CD4-positive, alpha-beta T cell (primary cell): ENCODE measurements at regions not wholly inside any gene's neighbourhood (a gene's known extent, or its start where the extent isn't known, plus 50 kb on each side); places are given as distances from the start of the nearest gene placed in this dataset.

ENCODE experiments used
- ATAC-seq: fragments of 200-7000 bp; cut with Tn5 transposase; one replicate; pipeline ENCODE4 v1.10.0; 2022; ENCODE audit warnings: mild to moderate bottlenecking; ENCODE audit not compliant: poor library complexity
- CTCF ChIA-PET: fragments of 350-600 bp; sonication (Branson Sonifier 250); formaldehyde crosslinking; loops from one replicate; lab custom pipeline; 2021; ENCODE audit warnings: antibody characterized with exemption, inconsistent platforms; lab: Charles Lee
- POLR2A ChIA-PET: fragments of 350-600 bp; sonication (Branson Sonifier 250); formaldehyde crosslinking; loops from one replicate; lab custom pipeline; 2021; ENCODE audit warnings: antibody characterized with exemption, inconsistent platforms; lab: Charles Lee
- DNase-seq, 14 experiments: peaks; one replicate each; pipeline ENCODE4 v3.0.0-alpha.2; 2013 to 2020; ENCODE audit warnings: mixed read lengths in 2 of 14
- H3K27ac ChIP-seq, 2 donors: one replicate each; pipeline versions ENCODE4 v1.5.1 to v1.7.0; 2013; ENCODE audit warnings: low read length in 2 of 2, low read depth in 1 of 2, mild to moderate bottlenecking in 1 of 2
- H3K27me3 ChIP-seq, 2 experiments: 1 replicate in 1 of 2; 2 replicates in 1 of 2; pipeline versions ENCODE4 v1.6.1 to v1.7.0; 2013; ENCODE audit warnings: low read length in 2 of 2, control low read depth in 1 of 2, mild to moderate bottlenecking in 1 of 2, moderate library complexity in 1 of 2; ENCODE audit not compliant: insufficient read depth in 2 of 2, control insufficient read depth in 1 of 2
- H3K36me3 ChIP-seq: one replicate; pipeline ENCODE4 v1.6.1; 2013; ENCODE audit warnings: low read length, control low read depth; ENCODE audit not compliant: insufficient read depth
- H3K4me1 ChIP-seq: one replicate; pipeline ENCODE4 v1.6.1; 2013; ENCODE audit warnings: low read length, control low read depth; ENCODE audit not compliant: insufficient read depth
- H3K4me3 ChIP-seq: one replicate; pipeline ENCODE4 v1.5.1; 2013; ENCODE audit warnings: mild to moderate bottlenecking, low read length, moderate library complexity
- H3K9me3 ChIP-seq, 2 experiments: 1 replicate in 1 of 2; 2 replicates in 1 of 2; pipeline versions ENCODE4 v1.6.1 to v1.7.0; 2013; ENCODE audit warnings: low read length in 2 of 2, mild to moderate bottlenecking in 2 of 2, control low read depth in 1 of 2, moderate library complexity in 1 of 2; ENCODE audit not compliant: control insufficient read depth in 1 of 2, insufficient read depth in 1 of 2
- H3K27ac Mint-ChIP-seq: one replicate; pipeline ENCODE4 v1.8.0; 2020; ENCODE audit warnings: mixed read lengths
- H3K27me3 Mint-ChIP-seq: one replicate; pipeline ENCODE4 v1.8.0; 2021; ENCODE audit warnings: mixed read lengths
- H3K36me3 Mint-ChIP-seq: one replicate; pipeline ENCODE4 v1.8.0; 2021; ENCODE audit warnings: low read depth, mixed read lengths
- H3K4me1 Mint-ChIP-seq: one replicate; pipeline ENCODE4 v1.8.0; 2021; ENCODE audit warnings: low read depth, mixed read lengths
- H3K4me3 Mint-ChIP-seq: one replicate; pipeline ENCODE4 v1.8.0; 2020; ENCODE audit warnings: mild to moderate bottlenecking, mixed read lengths
- H3K9me3 Mint-ChIP-seq: one replicate; pipeline ENCODE4 v1.8.0; 2020; ENCODE audit warnings: mixed read lengths
- CTCF ChIP-seq: fragments of 200-600 bp; IDR thresholded peaks from one replicate; pipeline ENCODE4 v1.8.0; 2022; ENCODE audit warnings: antibody characterized with exemption, mild to moderate bottlenecking
- intact Hi-C, 2 experiments: fragments of 100-400 bp; cut with DNase I in 1 of 2; cut with micrococcal nuclease in 1 of 2; formaldehyde crosslinking; loops; one replicate each; pipeline versions ENCODE4 v1.15.1 to v1.9.0; 2023 to 2025; cut with DNase I, micrococcal nuclease

- Mint-ChIP-seq H3K4me3 (no peak overlapping the region), H3K27me3 (peaks cover 26% of the 10 kb centered on the region), H3K9me3 (no peaks in the 10 kb centered on the region), H3K36me3 (no peaks in the 10 kb centered on the region), H3K4me1 (no peaks in the 10 kb centered on the region), H3K27ac (no peak overlapping the region)
- ATAC-seq, result no peak
- H3K27ac ChIP-seq, result no peak overlapping the region
- CTCF ChIA-PET, result no interaction called here
- intact Hi-C loops, result no loop called here
- POLR2A ChIA-PET, result no interaction called here
- H3K4me3 ChIP-seq, result no peak overlapping the region
- H3K4me1 ChIP-seq, result no peaks in the 10 kb centered on the region
- no peaks in the 10 kb centered on the region for H3K36me3 ChIP-seq
- no peak for DNase-seq
- H3K27me3 ChIP-seq, result peaks cover 2 to 5% of the 10 kb centered on the region in 2 experiments
- TF ChIP-seq CTCF, result no peak
- H3K9me3 ChIP-seq, result no peaks in the 10 kb centered on the region
Measured at GRCh38 chr1:37387854-37388253, 86.5 kb upstream of the ZC3H12A start.

GRCh38 chr1:37389327-37389726, 85.1 kb upstream of the ZC3H12A start:
- Mint-ChIP-seq H3K27ac (no peak overlapping the region), H3K4me1 (no peaks in the 10 kb centered on the region), H3K36me3 (no peaks in the 10 kb centered on the region), H3K27me3 (peaks cover 26% of the 10 kb centered on the region), H3K4me3 (no peak overlapping the region), H3K9me3 (no peaks in the 10 kb centered on the region)
- no peaks in the 10 kb centered on the region for H3K9me3 ChIP-seq
- intact Hi-C loops, result no loop called here
- ChIA-PET POLR2A (no interaction called here), CTCF (no interaction called here)
- TF ChIP-seq CTCF, result no peak
- H3K4me1 ChIP-seq, result no peaks in the 10 kb centered on the region
- no peaks in the 10 kb centered on the region for H3K36me3 ChIP-seq
- H3K4me3 ChIP-seq, result no peak overlapping the region
- DNase-seq (no peak), ATAC-seq (no peak)
- peaks cover 8 to 14% of the 10 kb centered on the region in 2 experiments for H3K27me3 ChIP-seq
- no peak overlapping the region for H3K27ac ChIP-seq

- ATAC-seq, result no peak
- no peak for TF ChIP-seq CTCF
- intact Hi-C loops, result no loop called here
- H3K4me3 Mint-ChIP-seq, result no peak overlapping the region
- Histone ChIP-seq H3K4me3 (no peak overlapping the region), H3K4me1 (no peaks in the 10 kb centered on the region), H3K27ac (no peak overlapping the region), H3K9me3 (no peaks in the 10 kb centered on the region), H3K27me3 (peaks cover 17 to 23% of the 10 kb centered on the region in 2 experiments), H3K36me3 (no peaks in the 10 kb centered on the region)
- peaks cover 39% of the 10 kb centered on the region for H3K27me3 Mint-ChIP-seq
- no peaks in the 10 kb centered on the region for H3K36me3 Mint-ChIP-seq
- ChIA-PET CTCF (no interaction called here), POLR2A (no interaction called here)
- DNase-seq, result no peak
- no peak overlapping the region for H3K27ac Mint-ChIP-seq
- H3K9me3 Mint-ChIP-seq, result no peaks in the 10 kb centered on the region
- no peaks in the 10 kb centered on the region for H3K4me1 Mint-ChIP-seq
Measured at GRCh38 chr1:37391211-37392011, 83.0 kb upstream of the ZC3H12A start.
